IMR-90 (cell line): ENCODE measurements at regions not wholly inside any gene's neighbourhood (a gene's known extent, or its start where the extent isn't known, plus 50 kb on each side); places are given as distances from the start of the nearest gene placed in this dataset.

Experiments
- ATAC-seq: fragments of 200-7000 bp; cut with Tn5 transposase; 2 replicates; pipeline ENCODE4 v1.9.1; 2020; ENCODE audit warnings: low read depth, mild to moderate bottlenecking, moderate library complexity
- BruUV-seq: library from RNA; stranded (reverse); fragments of 400-500 nt; replicated peaks from 2 replicates; lab custom pipeline; 2021; lab: Mats Ljungman, UMichigan
- CTCF ChIA-PET: fragments of 300-600 bp; formaldehyde crosslinking; extraction: SDS; loops from one replicate; lab custom pipeline; 2021; ENCODE audit warnings: antibody characterized with exemption; lab: Yijun Ruan, JAX
- POLR2A ChIA-PET: fragments of 300-600 bp; sonication (Branson Sonifier 250); formaldehyde crosslinking; loops from one replicate; lab custom pipeline; 2022; ENCODE audit warnings: antibody characterized with exemption; ENCODE audit not compliant: unreplicated experiment; lab: Charles Lee
- DNase-seq: peaks from one replicate; pipeline ENCODE4 v3.0.0; 2013
- H2AFZ ChIP-seq: replicated peaks from 2 replicates; pipeline ENCODE3; 2013; ENCODE audit warnings: low read length, mild to moderate bottlenecking; ENCODE audit not compliant: poor library complexity
- H2AK5ac ChIP-seq: 2 replicates; pipeline ENCODE4 v1.6.1; 2013; ENCODE audit warnings: low read depth, low read length, inconsistent platforms
- H2AK9ac ChIP-seq: replicated peaks from 2 replicates; pipeline ENCODE3; 2013; ENCODE audit warnings: mild to moderate bottlenecking, low read depth, low read length, moderate library complexity; ENCODE audit not compliant: poor library complexity
- H2BK120ac ChIP-seq: 2 replicates; pipeline ENCODE4 v1.6.1; 2013; ENCODE audit warnings: low read depth, low read length, inconsistent platforms
- H2BK15ac ChIP-seq: 3 replicates; pipeline ENCODE4 v1.6.1; 2013; ENCODE audit warnings: low read depth, low read length, inconsistent platforms
- H2BK20ac ChIP-seq: 2 replicates; pipeline ENCODE4 v1.6.1; 2013; ENCODE audit warnings: low read depth, mild to moderate bottlenecking, inconsistent platforms, low read length, moderate library complexity
- H2BK5ac ChIP-seq: 2 replicates; pipeline ENCODE4 v1.6.1; 2013; ENCODE audit warnings: mild to moderate bottlenecking, low read depth, low read length, inconsistent platforms; ENCODE audit not compliant: poor library complexity, severe bottlenecking
- H3K14ac ChIP-seq: replicated peaks from 2 replicates; pipeline ENCODE4 v1.6.1; 2013; ENCODE audit warnings: low read depth, low read length, inconsistent platforms
- H3K18ac ChIP-seq: 2 replicates; pipeline ENCODE4 v1.6.1; 2013; ENCODE audit warnings: low read depth, low read length, control low read depth
- H3K23ac ChIP-seq: 2 replicates; pipeline ENCODE4 v1.6.1; 2013; ENCODE audit warnings: low read depth, low read length, inconsistent platforms
- H3K27ac ChIP-seq: 2 replicates; pipeline ENCODE4 v1.5.1; 2013; ENCODE audit warnings: mild to moderate bottlenecking, control low read depth, low read length; ENCODE audit not compliant: insufficient read depth
- H3K27me3 ChIP-seq: 2 replicates; pipeline ENCODE4 v1.6.1; 2013; ENCODE audit warnings: low read length; ENCODE audit not compliant: control insufficient read depth, insufficient read depth
- H3K36me3 ChIP-seq: 2 replicates; pipeline ENCODE4 v1.6.1; 2013; ENCODE audit warnings: low read length, mixed read lengths; ENCODE audit not compliant: control insufficient read depth, insufficient read depth
- H3K4ac ChIP-seq: 2 replicates; pipeline ENCODE4 v1.6.1; 2013; ENCODE audit warnings: low read depth, low read length, inconsistent platforms
- H3K4me1 ChIP-seq: 2 replicates; pipeline ENCODE4 v1.6.1; 2013; ENCODE audit warnings: low read length, mixed read lengths; ENCODE audit not compliant: control insufficient read depth, insufficient read depth
- H3K4me2 ChIP-seq: 2 replicates; pipeline ENCODE4 v1.6.1; 2013; ENCODE audit warnings: low read depth, mild to moderate bottlenecking, control low read depth, low read length, moderate library complexity
- H3K4me3 ChIP-seq: 2 replicates; pipeline ENCODE4 v1.5.1; 2013; ENCODE audit warnings: low read depth, mild to moderate bottlenecking, control low read depth, low read length, moderate library complexity; ENCODE audit not compliant: insufficient read depth
- H3K56ac ChIP-seq: 2 replicates; pipeline ENCODE4 v1.6.1; 2013; ENCODE audit warnings: low read length, inconsistent platforms; ENCODE audit not compliant: insufficient read depth; ENCODE audit errors: extremely low read depth
- H3K79me1 ChIP-seq, 2 experiments: 2 replicates each; pipeline ENCODE4 v1.6.1; 2013; ENCODE audit warnings: low read length in 2 of 2, inconsistent platforms in 1 of 2, low read depth in 1 of 2
- H3K9ac ChIP-seq: 2 replicates; pipeline ENCODE4 v1.6.1; 2013; ENCODE audit warnings: low read depth, low read length, control low read depth
- H3K9me1 ChIP-seq: 2 replicates; pipeline ENCODE4 v1.6.1; 2013; ENCODE audit warnings: low read length, inconsistent platforms; ENCODE audit not compliant: insufficient read depth
- H3K9me3 ChIP-seq: 2 replicates; pipeline ENCODE4 v1.6.1; 2013; ENCODE audit warnings: low read length; ENCODE audit not compliant: control insufficient read depth, insufficient read depth
- H4K20me1 ChIP-seq: 2 replicates; pipeline ENCODE4 v1.6.1; 2013; ENCODE audit warnings: low read length, inconsistent platforms; ENCODE audit not compliant: insufficient read depth
- H4K5ac ChIP-seq: 2 replicates; pipeline ENCODE4 v1.6.1; 2013; ENCODE audit warnings: mild to moderate bottlenecking, low read depth, low read length, control low read depth
- H4K8ac ChIP-seq, 2 experiments: 2 replicates each; pipeline ENCODE4 v1.6.1; 2013; ENCODE audit warnings: low read depth in 2 of 2, low read length in 2 of 2, control low read depth in 1 of 2, inconsistent platforms in 1 of 2
- H4K91ac ChIP-seq: 2 replicates; pipeline ENCODE4 v1.6.1; 2013; ENCODE audit warnings: low read depth, low read length, inconsistent platforms; ENCODE audit not compliant: insufficient read depth
- BHLHE40 ChIP-seq: fragments of 150-350 bp; IDR thresholded peaks from 2 replicates; pipeline ENCODE4 v1.6.1; 2016; ENCODE audit warnings: mild to moderate bottlenecking, low read depth, low read length
- MAZ ChIP-seq: IDR thresholded peaks from 2 replicates; pipeline ENCODE4 v1.6.1; 2012; ENCODE audit warnings: low read depth, mild to moderate bottlenecking, low read length, improper control_type of control experiment, moderate library complexity, borderline replicate concordance
- MXI1 ChIP-seq: IDR thresholded peaks from 2 replicates; pipeline ENCODE4 v1.6.1; 2012; ENCODE audit warnings: low read depth, mild to moderate bottlenecking, low read length, moderate library complexity, borderline replicate concordance
- NFE2L2 ChIP-seq: fragments of 150-350 bp; IDR thresholded peaks from 2 replicates; pipeline ENCODE4 v1.6.1; 2016; ENCODE audit warnings: low read depth, mild to moderate bottlenecking, low read length
- RCOR1 ChIP-seq: IDR thresholded peaks from 2 replicates; pipeline ENCODE4 v1.6.1; 2012; ENCODE audit warnings: mild to moderate bottlenecking, low read length, improper control_type of control experiment; ENCODE audit not compliant: insufficient replicate concordance
- RFX5 ChIP-seq: IDR thresholded peaks from 2 replicates; pipeline ENCODE4 v1.8.0; 2012; ENCODE audit warnings: low read depth, mild to moderate bottlenecking, low read length, moderate library complexity
- SMC3 ChIP-seq: fragments of 150-350 bp; IDR thresholded peaks from 2 replicates; pipeline ENCODE4 v1.6.1; 2016; ENCODE audit warnings: low read depth, mild to moderate bottlenecking, antibody characterized with exemption, low read length, moderate library complexity
- USF2 ChIP-seq: fragments of 150-350 bp; IDR thresholded peaks from 2 replicates; pipeline ENCODE4 v1.6.1; 2017; ENCODE audit warnings: mild to moderate bottlenecking, antibody characterized with exemption, low read length, low read depth
- WGBS, 2 experiments: methylation state at CpG; one replicate each; pipeline versions ENCODE4 v1.1.5 to v1.1.7; 2013; ENCODE audit warnings: missing lambda C conversion rate in 2 of 2; ENCODE audit not compliant: insufficient read length in 1 of 2; ENCODE audit errors: extremely low coverage in 2 of 2; 5-methylcytosine and 5-hydroxymethylcytosine counted together
- dilution Hi-C: fragments of 300-500 bp; cut with HindIII; formaldehyde crosslinking; loops from one replicate; pipeline ENCODE4 v1.14.3; 2018; ENCODE audit warnings: low sequenced_read_pairs; ENCODE audit not compliant: unreplicated experiment
- in situ Hi-C: fragments of 300-500 bp; cut with MboI; formaldehyde crosslinking; loops from 3 replicates; pipeline ENCODE4 v1.14.3; 2019; ENCODE audit warnings: low sequenced_read_pairs, inconsistent platforms, mixed read lengths
- intact Hi-C: fragments of 100-400 bp; cut with micrococcal nuclease; formaldehyde crosslinking; loops from 2 replicates; pipeline ENCODE4 v1.10.0; 2022

DNA sequence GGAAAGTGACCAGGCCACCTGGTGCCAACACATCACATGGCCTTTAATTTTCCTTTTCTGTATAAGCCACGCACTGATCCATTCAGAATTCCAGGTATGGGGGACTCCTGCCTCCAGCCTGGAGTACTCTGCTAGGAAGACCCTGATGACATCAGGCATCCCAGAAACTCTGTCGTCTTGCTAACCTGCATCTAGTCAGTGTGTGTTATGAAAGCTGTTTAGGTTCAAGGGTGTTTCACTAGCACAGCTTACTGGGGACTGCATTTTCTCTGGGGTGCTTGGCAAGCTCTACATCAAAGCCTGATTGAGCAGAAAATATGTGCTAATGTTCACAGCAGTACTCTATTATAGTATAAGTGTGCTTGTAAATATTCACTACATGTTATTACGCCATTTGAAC, 100.6 kb upstream of the MGMT start:
- H3K4me3 ChIP-seq, result no peak overlapping the region
- H3K56ac ChIP-seq, result no peak overlapping the region
- no peak for ATAC-seq

More for the DNA sequence above, 100.6 kb upstream of the MGMT start:
- peaks cover 3% of the 10 kb centered on the region; the same call in 1 of the 2 replicates for H3K9me3 ChIP-seq
- no peak overlapping the region for H2BK120ac ChIP-seq
- H4K8ac ChIP-seq, result no peak overlapping the region
- no peaks in the 10 kb centered on the region for H3K27me3 ChIP-seq
- TF ChIP-seq RFX5 (no peak), RCOR1 (no peak), BHLHE40 (no peak), SMC3 (no peak), USF2 (no peak), NFE2L2 (no peak), MAZ (no peak), MXI1 (no peak)
- H3K14ac ChIP-seq, result no peak overlapping the region
- H3K79me1 ChIP-seq, result no peaks in the 10 kb centered on the region
- no TSS peak for BruUV-seq
- no peak overlapping the region for H2BK5ac ChIP-seq
- H4K20me1 ChIP-seq, result no peaks in the 10 kb centered on the region
- H3K9me1 ChIP-seq, result no peaks in the 10 kb centered on the region
- H3K9ac ChIP-seq, result no peak overlapping the region
- H3K27ac ChIP-seq, result no peak overlapping the region
- intact Hi-C loops (no loop called here), dilution Hi-C loops (no loop called here), in situ Hi-C loops (no loop called here)
- H3K36me3 ChIP-seq, result no peaks in the 10 kb centered on the region
- no peak overlapping the region for H2BK20ac ChIP-seq
- no peak overlapping the region for H3K4ac ChIP-seq
- CTCF ChIA-PET, result no interaction called here
- no peak overlapping the region for H2AK9ac ChIP-seq
- no CpG with 5 or more reads among the region's 3 CpGs for WGBS, 2 experiments
- POLR2A ChIA-PET, result no interaction called here
- H3K4me1 ChIP-seq, result no peaks in the 10 kb centered on the region
- no peak overlapping the region for H3K23ac ChIP-seq
- H4K91ac ChIP-seq, result no peak overlapping the region
- H2AFZ ChIP-seq, result no peak overlapping the region
- H3K18ac ChIP-seq, result no peak overlapping the region
- no peak for DNase-seq
- no peak overlapping the region for H3K4me2 ChIP-seq
- no peak overlapping the region for H2AK5ac ChIP-seq
- H2BK15ac ChIP-seq, result no peak overlapping the region
- H4K5ac ChIP-seq, result no peak overlapping the region
